Lower leg skin (tissue), 3 donors: ENCODE measurements at regions not wholly inside any gene's neighbourhood (a gene's known extent, or its start where the extent isn't known, plus 50 kb on each side); places are given as distances from the start of the nearest gene placed in this dataset.

Experiments
- CTCF ChIP-seq, 3 donors: fragments of 450-650 bp; IDR thresholded peaks; one replicate each; pipeline ENCODE4 v1.5.1; 2016; ENCODE audit warnings: antibody characterized with exemption in 3 of 3, mild to moderate bottlenecking in 3 of 3, moderate library complexity in 2 of 3
- POLR2A ChIP-seq, 2 donors: fragments of 450-650 bp; IDR thresholded peaks; one replicate each; pipeline ENCODE4 v1.6.1; 2016 to 2017; ENCODE audit warnings: antibody characterized with exemption in 2 of 2, mild to moderate bottlenecking in 1 of 2, moderate library complexity in 1 of 2

- TF ChIP-seq CTCF (IDR thresholded peaks at IDR 0.05) (no peak), POLR2A (IDR thresholded peaks at IDR 0.05) (no peak)
Measured at GRCh38 chr11:128240546-128240945, 346.8 kb downstream of the ETS1 start.
